ENCODE measurements at regions not wholly inside any gene's neighbourhood (a gene's known extent, or its start where the extent isn't known, plus 50 kb on each side); places are given as distances from the start of the nearest gene placed in this dataset.
"Not testable (repeated sequence)": the region's sequence is repeated elsewhere in the genome, so short reads cannot be mapped to it uniquely, and the experiment has no call there.

DNA sequence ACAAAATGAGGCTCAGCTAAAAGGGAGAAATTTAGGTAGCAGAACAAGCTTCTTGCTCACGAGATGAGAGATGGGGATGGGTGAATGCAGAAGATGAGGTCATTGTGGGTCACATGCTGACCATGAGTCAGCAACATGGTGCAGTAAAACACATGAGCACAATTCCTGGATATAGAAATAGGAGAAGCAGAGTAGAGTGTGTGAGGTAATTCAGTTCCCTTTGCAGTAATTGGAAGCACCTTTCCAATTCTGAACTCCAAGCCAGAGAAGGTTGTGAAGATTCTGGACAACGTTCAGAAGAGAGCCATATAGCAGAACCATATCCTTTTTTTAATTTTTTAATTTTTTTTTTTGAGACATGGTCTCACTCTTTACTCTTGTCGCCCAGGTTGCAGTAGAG lies 62.0 kb upstream of the LMNTD1 start:
- DNase-seq, result peak in 1 of 51 donors; percentile 16

DNA sequence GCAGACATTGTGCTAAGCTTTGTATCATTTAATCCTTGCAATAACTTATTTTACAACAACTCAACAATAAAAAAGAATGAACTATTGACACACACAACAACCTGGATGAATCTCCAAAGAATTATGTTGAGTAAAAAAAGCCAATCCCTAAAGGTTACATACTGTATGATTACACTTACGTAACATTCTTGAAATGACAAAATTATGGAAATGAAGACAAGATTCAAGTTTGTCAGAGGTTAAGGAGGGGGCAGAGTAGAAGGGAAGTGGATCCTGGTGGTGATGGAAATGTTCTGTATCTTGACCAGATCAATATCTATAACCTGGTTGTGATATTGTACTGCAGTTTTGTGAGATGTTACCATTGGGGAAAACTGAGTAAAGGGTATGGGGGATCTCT lies 63.2 kb upstream of the LMNTD1 start:
- no peak for DNase-seq

DNA sequence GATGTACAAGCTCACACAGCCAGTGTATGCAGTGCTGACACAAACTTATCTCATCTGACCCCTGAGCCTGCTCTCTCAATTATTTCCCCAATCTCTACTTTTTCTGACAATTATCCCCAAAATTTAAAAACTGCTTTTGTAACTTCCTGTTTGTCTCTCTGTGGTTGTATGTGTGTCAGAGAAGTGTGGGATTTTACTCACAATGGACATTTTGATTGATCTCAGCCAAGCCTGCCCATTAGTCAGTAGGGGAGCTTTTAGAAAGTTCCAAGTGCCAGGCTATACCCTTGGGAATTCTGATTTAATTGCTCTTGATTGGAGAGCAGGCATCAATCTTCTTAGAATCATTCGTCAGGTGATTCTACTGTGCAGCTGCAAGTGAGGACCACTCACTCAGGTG lies 64.9 kb upstream of the LMNTD1 start:
- no peak for DNase-seq

DNA sequence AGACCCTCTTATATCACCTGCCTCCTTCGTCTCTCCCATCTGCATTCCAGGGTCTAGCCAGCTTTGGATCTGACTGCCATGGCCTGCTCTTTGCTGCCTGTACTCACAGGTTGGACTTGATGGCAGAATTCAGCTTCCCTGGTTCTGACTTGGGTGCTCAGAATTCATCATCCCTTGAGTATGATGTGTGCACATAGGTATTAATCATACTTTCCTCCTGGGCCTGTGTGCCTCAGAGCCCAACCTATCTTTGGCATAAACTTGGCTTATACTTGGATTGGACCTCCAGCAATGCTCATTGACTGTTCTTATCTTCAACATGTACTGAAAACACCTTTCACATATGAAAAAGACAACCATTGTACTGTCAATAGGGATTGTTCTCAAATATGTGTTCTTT lies 70.7 kb upstream of the LMNTD1 start:
- DNase-seq, result no peak

DNA sequence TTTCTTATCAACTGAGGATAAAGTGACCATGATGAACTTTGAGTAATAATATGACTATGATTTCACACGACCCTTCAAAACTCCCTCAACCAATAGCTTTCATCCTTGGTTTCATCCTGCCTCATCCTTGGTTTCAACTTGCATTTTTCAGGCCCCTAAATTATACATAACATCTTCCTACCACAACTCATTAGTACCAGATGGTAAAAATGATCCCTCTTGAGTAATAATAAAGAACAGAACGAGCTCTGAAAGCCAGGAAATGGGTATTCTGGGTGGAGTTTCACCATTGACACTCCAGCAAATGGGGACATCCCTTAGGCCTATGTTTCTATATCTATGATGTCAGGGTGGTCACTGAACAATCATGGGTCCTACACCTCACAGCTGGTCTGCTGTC lies 72.1 kb upstream of the LMNTD1 start:
- no peak for DNase-seq

DNA sequence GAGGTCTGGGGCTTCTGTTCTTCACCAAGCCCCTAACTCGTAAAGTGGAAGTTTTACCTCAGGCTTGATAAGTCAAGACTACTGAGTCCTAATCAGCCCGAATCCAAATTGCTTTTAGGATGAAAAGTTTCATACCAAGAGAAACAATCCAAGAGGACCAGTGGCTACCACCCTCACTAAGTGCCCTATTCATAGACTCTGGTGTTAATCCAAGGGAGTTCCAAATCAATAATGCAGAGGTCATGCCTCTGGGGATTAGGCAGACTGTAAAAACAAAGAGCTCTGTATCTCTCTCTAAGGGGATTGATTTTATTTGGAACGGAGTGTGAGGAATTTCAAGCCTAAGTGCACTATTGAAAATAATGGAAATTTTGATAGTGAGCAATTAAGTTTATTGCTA lies 76.3 kb upstream of the LMNTD1 start:
- no peak for DNase-seq

DNA sequence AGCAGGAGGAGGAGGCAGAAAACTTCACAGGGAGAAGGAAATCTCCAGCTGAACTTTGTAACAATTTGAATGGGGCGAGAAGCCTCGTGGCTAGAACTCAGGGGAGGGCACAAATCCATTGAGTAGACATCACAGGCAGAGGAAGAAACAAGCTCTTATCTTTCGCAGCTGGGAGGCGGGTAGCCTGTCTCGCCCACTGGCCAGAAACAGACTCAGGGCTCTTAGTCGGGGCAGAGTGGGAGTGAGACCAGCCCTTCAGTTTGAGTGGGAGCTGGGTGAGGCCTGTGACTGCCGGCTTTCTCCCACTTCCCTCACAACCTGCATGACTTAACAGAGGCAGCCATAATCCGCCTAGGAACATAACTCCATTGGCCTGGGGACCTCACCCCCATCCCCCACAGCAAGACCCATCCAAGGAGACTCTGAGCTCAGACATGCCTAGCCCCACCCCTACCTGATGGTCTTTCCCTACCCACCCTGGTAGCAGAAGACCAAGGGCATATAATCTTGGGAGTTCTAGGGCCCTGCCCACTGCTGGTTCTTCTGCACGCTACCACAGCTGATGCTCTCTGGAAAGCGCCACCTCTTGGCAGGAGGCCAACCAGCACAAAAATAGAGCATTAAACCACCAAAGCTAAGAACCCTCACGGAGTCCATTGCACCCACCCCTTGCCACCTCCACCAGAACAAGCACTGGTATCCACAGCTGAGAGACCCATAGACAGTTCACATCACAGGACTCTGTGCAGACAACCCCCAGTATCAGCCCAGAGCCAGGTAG lies 77.8 kb upstream of the LMNTD1 start:
- not testable (repeated sequence) for DNase-seq

DNA sequence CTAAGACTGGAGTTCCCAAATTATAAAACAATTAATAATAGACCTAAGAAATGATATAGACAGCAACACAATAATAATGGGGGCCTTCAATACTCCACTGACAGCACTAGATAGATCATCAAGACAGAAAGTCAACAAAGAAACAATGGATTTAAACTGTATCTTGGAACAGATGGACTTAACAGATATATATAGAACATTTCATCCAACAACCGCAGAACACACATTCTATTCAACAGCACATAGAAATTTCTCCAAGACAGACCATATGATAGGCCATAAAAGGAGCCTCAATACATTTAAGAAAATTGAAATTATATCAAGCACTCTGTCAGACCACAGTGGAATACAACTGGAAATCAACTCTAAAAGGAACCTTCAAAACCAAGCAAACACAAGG lies 80.1 kb upstream of the LMNTD1 start:
- not testable (repeated sequence) for DNase-seq

DNA sequence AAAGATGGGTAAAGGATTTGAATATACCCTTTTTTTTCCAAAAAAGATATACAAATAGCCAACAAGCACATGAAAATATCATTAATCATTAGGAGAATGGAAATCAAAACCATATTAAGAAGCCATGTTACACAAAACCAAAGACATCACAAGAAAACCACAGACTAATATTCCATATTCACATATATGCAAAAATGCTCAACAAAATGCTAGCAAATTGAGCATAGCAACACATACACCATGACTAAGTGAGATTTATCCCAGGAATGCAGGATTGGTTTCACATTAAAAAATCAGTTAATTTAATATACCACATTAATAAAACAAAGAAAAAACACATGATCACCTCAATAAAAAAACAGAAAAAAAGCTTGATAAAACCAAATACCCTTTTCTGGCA lies 84.7 kb upstream of the LMNTD1 start:
- no peak for DNase-seq

DNA sequence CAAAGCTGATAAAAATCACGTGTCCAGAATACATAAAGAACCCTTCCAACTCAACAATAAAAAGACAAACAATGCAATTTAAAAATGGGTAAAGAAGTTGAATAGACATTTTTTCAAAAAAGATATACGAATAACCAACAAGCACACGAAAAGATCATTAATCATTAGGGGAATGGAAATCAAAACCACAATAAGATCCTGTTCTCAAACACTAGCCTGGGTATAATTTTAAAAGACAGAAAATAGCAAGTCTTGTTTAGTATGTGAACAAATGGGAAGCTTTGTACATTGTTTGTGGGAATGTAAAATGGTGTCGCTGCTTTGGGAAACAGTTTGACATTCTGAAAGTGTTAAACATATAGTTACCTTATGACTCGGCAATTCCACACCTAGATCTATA lies 86.3 kb upstream of the LMNTD1 start:
- no peak for DNase-seq

DNA sequence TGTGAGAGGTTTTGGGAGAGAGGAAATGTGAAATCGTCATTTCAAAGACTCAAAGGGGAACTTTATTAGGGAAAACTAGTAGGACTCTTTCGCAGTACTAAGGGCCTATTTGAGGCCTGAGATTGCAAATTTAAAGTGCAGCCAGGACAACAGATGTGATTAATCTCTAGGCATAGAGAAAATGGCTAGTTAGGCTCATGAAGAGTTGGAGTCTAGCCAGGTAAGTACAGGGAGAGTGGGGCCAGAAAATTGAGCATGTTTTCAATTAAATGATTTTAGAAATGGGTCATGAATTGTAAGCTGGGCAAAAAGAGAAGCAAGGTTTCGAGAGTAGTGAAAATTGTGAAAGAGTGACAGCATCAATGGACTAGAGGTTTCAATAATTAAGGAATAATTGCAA lies 91.9 kb upstream of the LMNTD1 start:
- DNase-seq, result no peak

DNA sequence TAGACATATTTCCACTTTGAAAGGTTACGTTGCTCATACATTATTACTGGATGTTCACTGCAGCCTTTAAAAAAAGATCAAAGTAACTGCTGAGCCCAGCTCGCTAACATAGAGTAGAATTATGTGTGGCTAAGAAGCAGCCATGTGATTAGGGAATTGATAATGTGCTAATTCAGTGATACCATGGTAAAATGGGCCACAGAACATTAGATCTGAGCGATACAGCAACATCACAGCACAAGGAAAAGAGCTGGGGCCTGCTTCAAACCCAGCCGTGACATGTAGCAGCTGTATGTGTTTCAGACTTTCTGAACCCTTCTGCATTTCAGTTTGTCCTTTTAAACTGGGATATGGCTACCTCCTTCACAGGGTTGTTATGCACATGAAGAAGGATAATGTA lies 92.3 kb upstream of the LMNTD1 start:
- DNase-seq, result no peak

DNA sequence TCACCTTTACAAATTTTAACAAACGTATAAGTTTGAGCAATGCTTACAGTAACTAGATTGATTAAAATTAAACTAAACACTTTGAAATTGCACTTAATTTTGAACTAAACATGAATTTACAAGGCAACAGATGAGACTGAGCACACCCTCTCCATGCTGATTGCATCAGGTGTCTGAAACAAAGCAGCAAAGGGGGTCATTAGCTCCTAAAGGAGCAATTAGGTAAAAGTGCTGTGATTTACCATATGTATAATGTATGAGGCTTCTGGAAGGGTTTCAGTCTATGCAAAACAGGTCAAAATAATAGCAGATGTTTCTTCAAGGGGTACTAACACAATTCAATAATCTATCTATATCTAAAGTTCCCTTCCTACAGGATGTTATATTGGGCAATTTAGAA lies 98.8 kb upstream of the LMNTD1 start:
- DNase-seq, result no peak

DNA sequence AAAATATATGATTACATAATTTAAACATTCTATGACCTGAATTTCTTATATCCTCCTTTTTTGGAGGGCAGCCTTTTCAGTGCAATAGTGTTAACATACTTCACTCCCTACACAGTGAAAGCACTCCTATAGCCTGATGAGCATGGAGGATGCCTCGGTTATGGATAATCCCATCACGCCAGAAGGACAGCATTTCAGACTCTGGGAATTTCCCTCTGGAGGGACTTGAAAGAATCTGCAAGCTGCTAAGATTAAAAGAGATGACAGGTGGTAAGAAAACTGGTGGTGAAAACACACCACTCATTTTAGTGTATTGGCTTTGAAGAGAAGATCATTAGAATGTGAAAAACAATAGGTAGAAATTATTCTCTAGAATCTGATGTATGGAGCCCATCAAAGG lies 99.3 kb upstream of the LMNTD1 start:
- DNase-seq, result no peak

DNA sequence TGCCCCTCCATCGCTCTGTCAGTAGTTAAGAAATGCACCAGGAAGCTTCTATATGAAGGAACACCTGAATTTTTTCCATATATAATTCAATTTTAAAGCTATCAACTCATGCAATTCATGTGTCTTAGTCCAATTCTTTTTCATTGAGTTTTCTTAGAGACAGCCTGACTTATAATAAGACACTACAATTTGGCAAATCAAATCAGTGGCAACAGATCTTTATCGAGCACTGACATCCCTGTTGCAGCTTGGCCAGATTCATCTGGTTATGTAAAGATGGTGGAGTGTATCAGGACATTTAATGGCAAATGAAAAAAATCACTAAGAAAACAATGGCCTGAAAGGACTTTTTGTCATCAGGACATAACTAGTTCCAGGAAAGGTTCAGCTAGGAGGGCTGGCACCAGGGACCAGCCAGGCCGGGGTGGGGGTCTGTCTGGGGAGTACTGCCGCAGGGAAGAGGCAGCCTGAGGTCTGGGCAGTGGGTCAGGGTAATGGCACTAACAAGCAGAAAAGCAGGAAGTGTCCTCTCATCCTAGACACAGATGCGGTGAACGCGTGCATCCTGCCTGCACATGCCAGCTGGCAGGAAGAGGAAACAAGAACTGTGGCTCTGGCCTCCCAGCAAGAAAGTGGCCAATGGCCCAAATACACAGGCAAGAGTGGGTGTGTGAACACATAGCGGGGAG lies 100.5 kb upstream of the LMNTD1 start:
- peak in 31 of 51 donors; percentile 1 to 41 (median 17) for DNase-seq

DNA sequence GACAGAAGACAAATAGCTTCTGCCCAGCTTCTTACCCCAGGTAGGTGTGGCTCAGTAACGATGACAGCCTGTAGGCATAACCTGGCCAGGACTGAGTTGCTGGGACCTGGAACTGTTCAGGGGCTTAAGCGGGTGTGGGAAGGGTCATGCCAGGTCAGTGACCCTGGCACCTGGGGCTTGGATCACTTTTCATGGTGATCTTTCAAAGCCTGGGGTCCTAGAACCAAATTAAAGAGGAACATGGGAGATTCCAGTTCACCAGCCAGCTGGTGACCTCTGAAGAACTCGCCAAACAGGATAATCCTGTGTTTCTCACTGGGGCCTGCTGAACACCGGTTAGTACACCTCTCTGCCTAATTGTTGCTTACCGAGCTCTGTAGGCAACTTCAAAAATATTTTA lies 102.6 kb upstream of the LMNTD1 start:
- DNase-seq, result no peak

DNA sequence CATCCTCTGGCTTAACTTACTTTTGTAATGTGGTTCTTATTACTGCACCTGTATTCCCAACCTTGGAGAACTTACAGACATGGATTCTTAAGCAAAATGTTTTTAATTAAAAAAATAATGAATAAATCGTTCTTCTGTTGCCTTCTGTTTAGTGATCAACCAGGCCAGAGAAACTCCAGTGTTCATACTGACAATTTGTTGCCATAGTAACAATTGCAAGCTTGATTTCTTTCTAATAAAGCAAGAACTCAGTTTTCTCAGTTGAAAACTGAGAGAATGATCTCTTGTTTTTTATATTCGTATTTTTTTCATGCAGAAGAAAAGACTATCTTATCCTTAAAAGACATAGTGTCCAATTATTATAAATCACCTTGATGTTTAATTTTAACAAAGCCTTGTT lies 106.5 kb upstream of the LMNTD1 start:
- DNase-seq, result peak in 1 of 51 donors; percentile 20

DNA sequence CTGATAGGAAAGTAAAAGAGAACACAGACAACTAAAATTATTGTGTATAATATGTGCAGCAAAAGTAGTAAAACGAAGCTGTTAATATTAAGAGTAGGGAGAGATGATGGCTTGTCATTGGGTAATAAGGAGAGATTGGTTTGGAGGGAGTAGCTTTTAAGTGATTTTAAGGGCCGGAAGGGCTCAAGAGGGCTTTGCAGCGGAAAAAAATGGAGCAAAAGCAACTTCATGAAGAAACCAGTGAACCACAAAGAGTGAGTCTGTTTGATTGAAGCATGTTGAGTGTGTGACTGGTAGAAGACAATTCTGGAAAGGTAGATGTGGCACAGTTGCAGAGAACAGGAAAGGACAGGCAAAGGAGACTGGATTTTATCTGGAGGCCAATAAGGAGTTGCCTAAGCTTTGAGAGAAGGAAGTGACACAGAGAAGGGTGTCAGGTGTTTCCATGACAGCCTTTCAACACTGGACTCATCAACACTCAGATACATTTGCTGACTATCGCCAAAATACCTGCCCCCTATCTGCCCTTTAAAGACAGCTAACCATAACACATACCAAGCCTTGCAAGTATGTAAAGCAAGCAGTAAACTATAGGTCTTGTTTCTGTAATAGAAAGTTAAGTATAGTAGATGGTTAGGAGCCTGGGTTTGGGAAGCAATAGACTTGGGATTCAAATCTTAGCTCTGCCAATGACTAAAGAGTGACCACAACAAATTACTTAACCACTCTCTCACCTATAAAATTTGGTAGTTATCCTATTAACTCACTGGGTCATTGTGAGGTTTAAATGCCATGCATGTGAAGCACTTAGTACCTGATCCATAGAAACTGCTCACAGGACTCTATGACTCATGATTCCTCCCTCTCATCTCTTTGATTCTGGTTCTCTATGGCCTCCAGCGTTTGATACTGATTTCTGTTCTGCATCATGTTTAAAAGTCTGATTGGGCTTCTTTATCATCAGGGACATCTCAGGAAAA lies 117.3 kb upstream of the LMNTD1 start:
- no peak for DNase-seq

DNA sequence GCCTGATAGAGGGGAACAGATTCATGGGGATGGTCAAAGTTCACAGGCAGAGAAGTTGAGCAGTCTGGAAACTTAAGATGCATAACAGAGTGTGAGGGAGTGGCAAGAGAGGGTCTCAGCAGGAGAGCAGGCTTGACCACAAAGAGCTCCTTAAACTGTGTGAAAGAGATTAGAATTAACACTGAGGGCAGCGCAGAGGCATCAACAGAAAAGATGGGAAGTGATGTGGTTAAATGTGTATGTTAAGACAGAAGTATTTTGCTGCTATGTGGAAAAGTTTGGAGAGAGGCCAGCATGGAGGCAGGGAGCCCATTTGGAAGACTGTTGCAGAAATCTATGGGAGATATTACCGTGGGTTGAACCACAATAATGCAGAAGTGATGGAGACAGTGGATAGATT lies 122.7 kb upstream of the LMNTD1 start:
- DNase-seq, result no peak

DNA sequence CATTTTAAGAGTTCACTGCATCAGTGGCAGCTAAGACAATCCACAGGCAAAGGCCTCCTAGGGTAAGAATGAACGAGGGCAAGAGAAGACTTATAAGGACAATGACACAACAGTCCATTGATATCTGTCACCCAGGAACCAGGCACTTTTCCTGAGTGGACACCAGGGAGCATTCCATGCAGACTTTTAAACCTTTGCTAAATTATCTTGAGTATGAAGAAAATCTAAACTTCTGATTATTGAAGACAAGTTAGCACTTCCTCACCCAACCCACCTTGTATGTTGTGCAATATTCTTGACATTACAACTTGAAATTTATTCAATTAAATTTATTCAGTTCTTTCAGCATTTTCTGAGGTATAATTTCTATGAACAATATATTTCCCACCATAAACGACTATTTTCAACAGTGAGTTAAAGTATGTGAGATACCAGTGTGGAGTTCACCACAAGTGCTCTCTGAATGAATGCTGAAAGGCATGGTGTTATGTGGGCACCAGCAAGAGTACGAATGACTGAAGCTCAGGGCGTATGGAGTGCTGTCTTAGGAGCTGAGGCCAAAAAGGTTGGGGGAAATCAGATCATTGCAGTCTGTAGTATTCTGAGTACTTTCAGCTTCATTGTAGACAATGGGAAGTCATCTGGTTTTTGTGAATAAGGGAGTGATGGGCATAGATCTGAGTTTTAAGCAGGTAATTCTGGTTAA lies 124.3 kb upstream of the LMNTD1 start:
- DNase-seq, result peak in 3 of 51 donors; percentile 2 to 10 (median 7)

DNA sequence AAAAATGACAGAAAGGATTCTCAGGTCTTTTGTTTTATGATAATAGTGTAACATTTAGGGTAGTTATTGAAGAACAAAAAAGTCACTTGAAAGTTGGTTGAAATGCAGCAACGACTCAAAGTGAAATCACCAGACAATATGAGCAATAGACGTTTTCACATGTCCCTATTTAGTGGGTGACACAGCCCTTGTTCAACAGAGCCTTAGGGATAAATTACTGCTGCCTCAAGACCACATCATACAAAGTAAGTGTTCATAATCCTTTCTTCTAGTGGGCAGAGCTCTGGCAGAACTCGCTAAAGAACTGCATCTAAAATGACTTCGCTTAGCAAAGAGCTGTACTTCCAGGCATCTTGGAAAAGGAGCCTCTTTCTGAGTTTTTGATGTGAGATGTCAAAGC lies 128.5 kb upstream of the LMNTD1 start:
- DNase-seq, result no peak
